ENCODE measurements at regions not wholly inside any gene's neighbourhood (a gene's known extent, or its start where the extent isn't known, plus 50 kb on each side); places are given as distances from the start of the nearest gene placed in this dataset.

DNA sequence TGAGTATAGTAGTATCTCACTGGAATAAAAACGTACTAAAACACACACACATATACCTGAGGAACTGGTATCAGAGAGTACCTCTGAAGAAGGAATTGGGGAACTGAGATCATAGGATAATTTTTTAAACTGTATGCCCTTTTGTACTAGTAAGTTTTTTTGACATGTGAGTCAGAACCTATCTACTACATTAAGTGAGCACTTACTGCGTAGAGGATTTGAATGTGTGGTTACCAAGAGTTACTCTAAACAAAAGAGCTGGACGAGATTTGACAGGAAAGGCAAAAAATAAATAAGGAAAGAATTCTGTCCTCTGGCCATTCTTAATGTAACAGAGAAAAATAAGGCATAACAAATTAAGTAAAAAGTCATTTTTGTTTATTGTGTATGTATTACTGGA lies 546.5 kb upstream of the FAT1 start:
- no peak for DNase-seq

DNA sequence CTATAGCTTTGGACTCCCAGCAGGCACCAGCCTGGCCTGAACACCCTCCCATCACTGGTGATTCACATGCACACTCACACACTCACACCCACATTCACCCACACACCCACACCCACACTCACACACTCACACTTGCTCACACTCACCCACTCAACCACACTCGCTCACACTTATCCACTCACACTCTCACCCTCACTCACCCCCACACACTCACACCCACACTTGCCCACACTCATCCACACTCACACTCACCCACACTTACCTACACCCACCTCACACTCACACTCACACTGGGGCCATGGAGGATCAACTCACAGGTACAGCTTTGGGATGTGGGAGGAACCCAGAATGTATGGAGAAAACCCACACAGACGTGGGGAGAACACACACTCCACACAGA lies 548.2 kb upstream of the FAT1 start:
- DNase-seq = no peak

DNA sequence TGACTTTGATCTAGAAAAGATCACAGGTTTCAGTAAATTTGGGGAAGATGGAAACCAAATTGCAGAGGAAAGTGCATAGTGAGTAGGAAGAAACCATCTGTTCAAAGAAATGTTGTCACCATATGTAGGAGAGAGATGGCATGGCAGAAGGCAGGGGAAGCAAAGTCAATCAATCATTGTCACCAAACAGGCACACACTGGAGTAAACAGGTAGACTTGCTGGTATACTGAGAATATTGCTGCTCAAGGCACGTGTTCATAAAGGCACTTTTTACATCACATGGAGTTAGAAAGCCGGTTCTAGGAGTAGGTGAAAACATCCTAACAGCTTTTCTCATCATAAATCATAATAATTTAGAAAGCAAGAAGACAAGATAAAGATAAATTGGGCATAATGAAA lies 550.5 kb upstream of the FAT1 start:
- no peak for DNase-seq

DNA sequence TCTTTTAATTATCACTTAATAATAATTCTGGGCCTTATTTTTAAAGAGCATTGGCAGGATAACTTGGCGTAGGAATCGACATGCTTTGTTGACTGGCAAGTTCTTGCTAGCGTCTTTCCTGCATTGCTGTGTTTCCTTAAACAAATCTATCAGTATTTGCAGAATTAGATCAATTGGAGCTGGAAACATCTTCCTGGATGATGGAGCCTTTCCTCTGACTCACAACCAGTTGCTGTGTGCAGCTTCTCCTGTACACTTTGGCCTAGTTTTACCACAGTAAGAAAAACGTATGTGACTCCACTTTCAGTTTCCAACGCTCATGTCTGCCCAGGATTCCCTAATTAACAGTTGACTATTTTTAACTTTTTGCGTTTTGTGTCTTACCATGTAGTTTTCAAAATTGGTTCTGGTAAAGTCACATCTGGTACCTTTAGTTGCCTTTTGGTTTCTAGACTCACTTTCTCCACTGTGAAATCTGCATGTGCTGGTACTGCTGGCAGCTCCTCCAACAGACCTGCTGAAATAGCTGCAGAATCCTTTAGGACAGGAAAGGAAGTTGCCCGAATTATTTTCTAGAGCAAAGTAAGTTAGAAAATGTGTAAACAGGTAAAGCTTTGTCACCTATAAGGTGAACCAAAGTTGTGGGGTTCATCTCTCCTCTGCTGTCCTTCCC lies 553.2 kb upstream of the FAT1 start:
- DNase-seq = no peak

DNA sequence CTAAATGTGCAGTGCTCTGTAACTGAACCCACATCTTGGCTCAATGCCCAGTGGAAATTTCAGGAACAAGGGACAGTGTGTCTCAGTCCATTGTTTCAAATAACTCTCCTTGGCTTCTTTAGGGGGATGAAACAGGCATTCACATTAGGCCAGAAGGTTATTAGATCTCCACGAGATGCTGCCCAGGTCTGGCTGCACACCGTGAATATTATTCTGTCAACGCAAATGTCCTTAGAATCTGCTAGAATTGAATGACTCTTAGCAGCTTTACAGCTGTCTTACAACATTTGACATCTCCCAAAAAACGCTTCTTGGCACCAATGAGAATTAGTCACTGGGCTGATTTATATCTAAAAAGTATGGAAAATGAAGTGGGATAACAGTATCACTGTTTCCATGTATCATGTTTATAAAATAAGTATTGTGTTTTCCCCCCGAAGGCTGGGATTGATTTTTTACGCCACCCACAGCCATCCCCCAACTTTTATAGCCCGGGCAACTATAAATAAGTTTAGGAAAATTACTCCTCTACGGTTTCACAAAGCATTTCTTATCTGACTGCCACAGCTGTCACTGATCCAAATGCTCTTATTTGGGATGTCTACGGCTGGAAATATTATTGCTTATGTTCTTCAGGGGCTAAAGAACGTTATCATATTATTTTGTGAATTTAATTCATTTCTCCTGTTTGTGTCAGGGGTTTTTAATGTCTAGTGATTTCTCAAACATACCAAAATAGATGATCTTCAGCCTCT lies 559.7 kb upstream of the FAT1 start:
- no peak for DNase-seq

DNA sequence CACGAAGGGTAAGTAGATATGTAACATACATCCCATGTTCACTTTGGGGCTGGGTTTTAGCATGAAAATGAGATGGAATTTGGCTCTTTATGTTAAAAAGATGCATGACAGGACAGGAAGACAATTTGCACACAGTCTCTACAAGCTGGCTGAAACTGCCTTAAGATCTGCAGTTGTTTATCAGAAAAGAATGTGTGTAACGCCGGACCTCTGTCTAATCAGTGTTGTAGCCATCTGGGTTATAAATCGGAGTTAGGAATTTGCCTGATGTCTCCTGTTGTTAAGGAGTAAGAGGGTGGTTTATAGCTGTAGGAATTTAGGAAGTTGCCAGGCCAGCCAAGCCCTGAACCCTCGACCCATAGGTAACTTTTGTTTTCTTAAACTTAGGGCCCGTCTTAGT lies 562.9 kb upstream of the FAT1 start:
- DNase-seq = no peak

DNA sequence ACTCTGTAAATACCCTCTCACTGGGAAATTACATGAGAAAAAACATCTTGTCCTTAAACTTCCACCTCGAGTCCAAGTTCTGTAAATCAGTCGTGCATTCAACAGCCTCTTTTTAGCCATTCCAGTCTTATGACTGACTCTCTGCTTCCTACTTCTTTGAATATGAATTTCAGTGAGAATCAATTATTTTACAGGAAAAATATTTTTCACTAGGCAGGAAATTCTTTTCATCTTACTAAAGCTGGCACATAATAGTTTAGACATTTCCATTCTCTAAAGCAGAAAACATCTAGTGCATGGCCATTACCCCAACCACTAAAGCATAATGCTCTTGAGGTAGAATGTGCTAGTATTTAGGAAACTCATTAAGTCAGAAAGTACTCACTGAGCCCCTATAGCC lies 565.7 kb upstream of the FAT1 start:
- DNase-seq = no peak

DNA sequence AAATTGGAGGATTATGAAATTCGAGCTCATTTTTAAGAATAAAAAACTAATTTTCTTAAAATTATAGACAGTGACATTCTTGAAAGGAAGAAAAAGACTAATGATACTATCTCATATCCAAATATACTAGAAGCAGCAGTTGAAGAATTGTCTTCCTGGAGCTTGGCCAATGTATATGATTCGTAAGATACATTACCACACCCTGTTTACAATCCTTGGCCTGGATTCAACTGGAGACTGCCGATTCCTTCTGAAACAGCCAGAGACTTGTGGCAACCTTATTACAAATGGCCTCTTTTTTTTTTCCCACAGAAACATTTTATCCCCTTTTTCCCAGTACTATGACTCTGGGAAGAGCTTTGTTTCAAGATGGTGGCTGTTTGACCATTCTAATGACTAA lies 571.2 kb upstream of the FAT1 start:
- DNase-seq = no peak

DNA sequence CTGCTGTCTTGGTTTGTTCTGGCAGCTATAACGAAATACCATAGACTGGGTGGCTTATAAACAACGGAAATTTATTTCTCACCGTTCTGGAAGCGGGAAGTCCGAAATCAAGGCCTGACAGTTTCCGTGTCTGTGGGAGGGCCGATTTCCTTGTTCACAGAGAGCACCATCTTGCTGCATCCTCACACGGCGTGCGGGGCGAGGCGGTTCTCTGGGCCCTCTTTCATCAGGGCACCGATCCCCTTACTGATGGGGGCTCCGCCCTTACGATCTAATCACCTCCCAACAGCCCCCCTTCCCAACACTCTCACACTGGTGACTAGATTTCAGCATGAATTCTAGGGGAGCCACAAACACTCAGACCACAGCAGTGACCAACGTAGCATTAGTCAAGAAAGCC lies 578.3 kb upstream of the FAT1 start:
- DNase-seq = no peak

DNA sequence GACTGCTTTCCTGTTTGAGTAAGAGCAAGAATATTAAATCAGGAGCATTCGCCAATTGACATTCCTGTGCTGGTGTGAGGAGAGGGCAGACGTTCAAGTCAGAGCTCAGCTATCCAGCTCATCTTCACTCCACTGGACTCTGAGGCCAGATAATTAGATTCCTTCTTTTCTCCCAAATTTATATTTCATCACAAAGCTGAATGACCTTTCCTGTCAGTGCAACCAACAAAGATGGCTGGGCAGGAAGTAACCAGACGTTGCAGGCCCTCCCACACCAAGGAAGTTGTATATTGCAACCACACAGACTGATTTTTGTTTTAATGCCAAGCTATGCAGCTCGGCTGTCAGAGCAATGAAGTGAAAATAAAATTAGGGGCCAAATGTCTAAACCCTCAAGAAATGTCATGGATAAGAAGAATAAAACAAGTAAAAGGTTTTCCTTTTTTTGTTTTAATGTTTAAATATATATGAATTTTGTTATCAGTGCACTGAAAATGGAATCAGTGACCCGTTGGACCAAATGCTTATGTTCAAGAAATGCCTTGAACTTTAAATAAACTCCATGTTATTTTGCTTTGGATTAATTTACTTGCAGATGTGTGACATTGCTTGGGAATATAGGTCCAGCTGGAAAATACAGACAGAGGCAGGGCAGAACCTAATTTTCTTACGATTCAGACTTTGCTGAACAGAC lies 578.9 kb upstream of the FAT1 start:
- DNase-seq = no peak

DNA sequence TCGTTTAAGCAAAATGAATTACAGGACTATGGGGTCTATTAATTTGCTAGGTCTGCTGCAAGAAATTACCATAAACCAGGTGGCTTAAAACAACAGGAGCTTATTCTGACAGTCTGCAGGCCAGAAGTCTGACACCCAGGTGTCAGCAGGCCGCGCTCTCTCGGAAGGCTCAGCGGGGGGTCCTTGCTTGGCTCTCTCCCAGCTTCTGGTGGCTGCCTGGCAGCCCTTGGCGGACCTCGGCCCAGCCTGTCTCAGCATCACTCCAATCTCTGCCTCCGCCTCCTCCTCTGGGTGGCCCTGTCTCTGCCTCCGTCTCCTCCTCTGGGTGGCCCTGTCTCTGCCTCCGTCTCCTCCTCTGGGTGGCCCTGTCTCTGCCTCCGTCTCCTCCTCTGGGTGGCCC lies 580.5 kb upstream of the FAT1 start:
- DNase-seq = no peak

DNA sequence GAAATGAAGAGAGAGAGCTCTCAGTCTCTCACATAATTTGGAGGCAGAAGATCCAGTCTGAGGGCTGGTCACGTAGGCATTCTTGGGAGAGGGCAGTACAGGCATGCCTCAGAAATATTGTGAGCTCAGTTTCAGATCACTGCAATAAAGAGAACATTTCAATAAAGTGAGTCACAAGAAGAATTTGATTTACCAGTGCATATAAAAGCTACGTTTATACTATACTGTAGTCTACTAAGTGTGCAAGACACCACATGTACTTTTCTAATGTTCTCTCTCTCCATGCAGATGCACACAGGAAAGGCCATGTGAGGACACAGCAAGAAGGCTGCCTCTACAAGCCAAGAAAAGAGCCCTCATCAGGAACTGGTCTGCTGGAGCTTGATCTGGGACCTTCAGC lies 583.5 kb upstream of the FAT1 start:
- no peak for DNase-seq

DNA sequence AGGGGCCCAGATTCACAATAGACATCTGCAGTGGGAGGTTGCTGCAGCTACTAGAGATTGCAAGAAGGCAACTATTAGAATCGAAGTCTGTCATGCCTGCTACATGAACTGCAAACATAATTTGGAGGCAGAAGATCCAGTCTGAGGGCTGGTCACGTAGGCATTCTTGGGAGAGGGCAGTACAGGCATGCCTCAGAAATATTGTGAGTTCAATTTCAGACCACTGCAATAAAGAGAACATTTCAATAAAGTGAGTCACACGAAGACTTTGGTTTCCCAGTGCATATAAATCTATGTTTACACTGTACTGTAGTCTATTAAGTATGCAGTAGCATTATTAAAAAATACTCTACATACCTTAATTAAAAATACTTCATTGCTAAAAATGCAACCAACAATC lies 585.8 kb upstream of the FAT1 start:
- no peak for DNase-seq

DNA sequence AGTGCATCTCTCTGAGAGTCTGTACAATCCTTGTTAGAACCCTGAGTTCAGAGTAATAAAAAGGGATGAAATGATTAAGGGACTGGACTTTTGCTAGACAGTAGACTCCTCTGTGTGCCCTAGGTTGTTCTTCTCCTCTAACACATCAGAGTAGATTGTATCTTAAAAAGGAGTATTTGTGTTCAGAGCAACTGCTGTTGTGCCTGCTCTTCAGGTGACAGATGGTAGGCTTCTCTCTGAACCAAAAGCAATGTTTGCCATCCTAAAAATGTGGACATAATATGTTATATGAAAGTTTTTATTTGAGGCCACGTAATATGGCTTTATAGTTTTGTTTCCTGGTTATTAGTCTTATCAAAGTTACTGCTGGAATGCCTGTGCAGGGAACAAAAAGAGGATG lies 588.6 kb upstream of the FAT1 start:
- DNase-seq = no peak

DNA sequence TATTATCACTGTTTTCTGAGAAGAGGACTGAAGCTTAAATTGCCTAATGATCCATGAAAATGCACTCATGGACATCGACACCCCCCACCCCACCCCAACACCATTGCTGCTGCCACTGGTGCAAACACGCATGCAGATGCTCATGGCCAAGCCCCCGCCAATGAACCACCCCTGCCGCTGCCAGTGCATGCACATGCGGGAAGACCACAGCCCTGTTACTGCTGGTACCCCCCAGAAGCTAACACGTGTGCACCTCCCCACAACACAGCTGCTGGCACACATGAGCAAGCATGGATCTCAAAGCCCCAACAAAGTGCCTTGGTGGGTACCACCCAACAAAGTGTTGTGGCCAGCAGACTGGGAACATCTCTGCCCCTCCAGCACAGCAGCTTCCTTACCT lies 594.1 kb upstream of the FAT1 start:
- no peak for DNase-seq

DNA sequence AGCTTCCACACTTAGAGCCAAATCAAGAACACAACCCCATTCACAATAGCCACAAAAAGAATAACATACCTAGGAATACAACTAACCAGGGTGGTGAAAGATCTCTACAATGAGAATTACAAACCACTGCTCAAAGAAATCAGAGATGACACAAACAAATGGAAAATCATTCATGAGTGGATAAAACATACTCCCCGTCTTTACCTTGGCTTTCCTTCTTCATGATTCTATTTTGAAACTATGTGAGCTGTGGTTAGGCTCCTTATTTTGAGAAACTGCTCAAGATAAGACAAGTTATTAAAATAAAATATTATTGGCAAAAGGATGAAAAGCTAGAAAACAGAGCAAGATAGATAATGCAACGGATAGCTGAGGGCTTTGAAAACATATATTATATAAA lies 598.1 kb upstream of the FAT1 start:
- DNase-seq = no peak

DNA sequence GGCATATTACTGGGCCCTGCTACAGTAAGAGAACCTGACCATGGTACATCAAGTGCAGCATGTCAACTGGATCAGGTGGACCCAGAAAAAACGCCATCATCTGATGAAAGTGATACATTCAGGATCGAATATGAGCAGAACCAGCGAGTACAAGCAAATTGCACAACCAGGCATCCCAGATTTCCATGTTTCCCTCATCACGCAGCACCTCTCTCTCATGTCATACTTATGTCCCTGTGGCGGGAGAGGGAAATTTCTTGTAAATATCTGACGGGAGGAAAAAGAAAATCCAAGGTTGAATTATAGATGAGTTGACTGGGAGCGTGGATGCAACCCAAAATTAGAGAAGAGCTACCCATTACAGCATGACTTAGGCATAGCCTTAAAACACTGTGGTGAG lies 608.5 kb upstream of the FAT1 start:
- DNase-seq = no peak

DNA sequence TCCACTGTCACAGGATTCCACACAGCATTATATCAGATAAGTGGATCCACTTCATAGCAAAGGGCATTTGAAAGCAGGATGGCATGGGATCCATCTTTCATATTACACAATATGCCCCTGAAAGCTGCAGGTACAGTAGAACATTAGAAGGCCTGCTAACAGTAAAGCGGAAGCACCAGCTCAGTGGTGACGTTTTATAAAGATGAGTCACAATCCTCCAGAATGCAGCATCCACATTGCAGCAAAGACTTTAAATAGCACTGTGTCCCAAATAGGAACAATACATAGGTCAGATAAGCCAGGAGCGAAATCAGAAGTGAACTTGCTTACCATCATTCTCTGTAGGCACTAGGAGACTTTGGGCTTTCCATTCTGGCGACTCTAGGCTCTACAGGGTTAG lies 609.5 kb upstream of the FAT1 start:
- no peak for DNase-seq

DNA sequence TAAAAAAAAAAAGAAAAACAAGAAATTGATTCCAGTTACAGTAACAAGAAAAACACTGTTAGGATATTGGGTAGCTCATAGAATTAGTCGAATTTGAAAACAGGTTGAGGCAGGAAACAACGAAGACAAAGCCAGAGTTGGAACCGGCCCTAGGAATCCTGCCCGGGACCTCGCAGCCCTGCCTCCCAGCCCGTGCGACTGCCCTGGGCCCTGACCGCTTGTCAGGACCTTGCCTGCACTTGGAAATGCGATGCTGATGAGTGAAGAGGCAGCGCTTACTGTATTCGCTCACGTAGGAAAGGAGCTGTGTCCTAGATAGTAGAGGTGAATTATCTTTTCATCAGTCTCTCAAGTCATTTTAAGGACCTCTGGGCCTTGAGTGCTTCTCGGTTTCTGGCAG lies 611.7 kb upstream of the FAT1 start:
- DNase-seq = no peak

DNA sequence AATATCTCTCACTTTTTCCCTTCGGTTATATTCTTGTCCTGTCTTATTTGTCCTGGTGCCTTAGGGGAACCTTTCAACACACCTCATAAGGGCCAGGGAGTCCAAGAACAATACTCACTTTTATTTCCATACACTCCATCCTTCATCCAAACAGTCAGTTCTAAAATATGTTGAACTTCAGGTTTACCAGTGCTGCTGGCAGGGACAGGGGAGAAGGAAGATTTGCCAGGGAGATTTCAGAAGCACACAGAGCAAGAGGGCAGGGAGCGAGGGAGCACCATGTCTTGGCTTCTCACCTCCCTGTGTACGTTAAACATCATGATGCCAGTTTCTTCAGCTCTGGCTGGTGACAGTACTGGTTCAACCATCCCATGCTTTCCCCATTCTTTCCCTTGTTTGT lies 631.1 kb upstream of the FAT1 start:
- no peak for DNase-seq

DNA sequence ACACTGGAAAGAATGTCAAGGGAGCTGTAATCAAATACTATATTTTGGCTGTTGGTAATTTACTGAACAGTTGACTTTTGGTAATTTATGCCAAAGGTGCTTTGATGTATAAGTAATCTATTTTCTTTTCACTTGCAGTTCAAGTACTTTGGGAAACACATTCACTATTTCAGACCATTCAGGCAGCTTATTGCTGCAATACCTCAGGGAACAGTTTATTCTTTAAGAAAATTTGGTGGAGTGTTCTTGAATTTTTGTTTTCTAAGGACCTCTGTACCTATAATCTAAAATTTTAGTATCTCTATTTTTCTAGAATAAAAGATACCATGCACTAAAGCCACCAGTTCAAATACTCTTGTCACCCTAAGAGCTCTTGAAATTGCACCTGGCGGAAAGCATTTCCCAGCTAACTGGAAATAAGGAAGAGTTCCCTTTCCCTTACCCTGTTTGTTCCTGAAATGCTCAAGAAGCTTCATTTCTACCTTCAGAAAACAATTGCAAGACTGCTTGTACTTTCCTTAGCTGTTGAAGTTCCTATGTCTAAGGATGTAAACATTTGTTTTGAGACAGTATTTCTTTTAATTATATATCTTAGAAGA lies 633.5 kb upstream of the FAT1 start:
- no peak for DNase-seq

DNA sequence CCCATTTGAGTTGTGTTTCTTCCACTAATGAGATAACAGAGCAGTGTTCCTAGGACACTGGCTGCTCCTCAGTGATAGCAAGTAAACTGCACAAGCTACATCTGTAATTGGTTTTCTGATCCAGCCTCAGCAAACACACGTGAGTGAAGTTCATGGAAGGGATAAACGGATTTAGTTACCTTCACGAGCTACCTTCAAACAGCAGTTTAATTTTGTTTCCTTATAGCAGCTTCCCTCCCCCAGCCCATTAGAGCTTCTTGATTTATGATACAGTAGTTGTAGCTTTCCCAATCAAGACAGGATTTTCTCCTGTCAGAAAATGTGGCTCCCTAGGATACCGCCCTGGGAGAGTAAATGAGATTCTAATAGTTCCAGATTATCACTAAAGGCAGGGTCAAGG lies 634.2 kb upstream of the FAT1 start:
- DNase-seq = no peak

DNA sequence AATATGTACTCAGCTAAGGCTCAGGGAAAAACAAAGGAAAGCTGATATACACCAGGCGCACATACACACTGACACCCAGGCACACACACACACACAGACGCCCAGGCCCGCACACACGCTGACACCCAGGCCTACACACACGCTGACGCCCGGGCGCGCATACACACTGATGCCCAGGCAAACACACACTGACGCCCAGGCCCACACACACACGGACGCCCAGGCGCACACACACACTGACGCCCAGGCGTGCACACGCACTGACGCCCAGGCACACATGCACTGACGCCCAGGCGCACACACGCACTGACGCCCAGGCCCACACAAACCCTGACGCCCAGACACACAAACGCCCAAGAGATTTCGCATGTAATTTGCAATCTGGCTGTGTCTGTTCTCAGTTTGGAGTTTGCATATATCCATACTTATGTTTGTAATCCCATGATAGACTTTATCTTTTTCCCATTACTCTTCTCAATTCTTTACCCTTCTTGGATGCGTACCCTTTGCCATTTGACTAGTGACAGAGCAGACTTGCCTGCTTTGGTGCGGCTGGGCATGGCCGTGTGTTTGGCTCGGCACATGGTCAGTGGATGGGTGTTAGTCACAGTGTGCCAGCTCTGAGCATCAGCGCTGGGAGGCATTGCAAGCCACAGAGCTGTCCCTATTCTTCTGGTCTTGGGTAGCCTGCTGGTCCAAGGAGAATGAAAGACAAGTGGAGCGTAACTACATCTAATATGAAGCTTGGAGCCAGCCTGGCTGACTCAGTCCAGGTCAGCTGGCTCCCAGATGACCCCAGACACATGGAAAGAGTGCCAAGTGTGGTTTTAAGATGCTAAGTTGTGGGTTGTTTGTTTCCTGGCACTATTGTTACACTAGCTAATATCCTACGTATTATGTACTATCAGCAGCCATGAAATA lies 632.4 kb upstream of the ZFP42 start:
- DNase-seq = no peak

All from activated gamma-delta T cell (primary cell).